Liver (tissue), 3 donors: ENCODE measurements at regions not wholly inside any gene's neighbourhood (a gene's known extent, or its start where the extent isn't known, plus 50 kb on each side); places are given as distances from the start of the nearest gene placed in this dataset.

Experiments used
- CTCF ChIP-seq: fragments of 150-350 bp; IDR thresholded peaks from 2 replicates; pipeline ENCODE4 v1.5.1; 2017; ENCODE audit warnings: improper control_type of control experiment, low read depth, low read length; ENCODE audit not compliant: missing input control
- EGR1 ChIP-seq, 2 donors: IDR thresholded peaks; 2 replicates each; pipeline ENCODE4 v1.6.1; 2016 to 2018; ENCODE audit warnings: antibody characterized with exemption in 2 of 2, low read depth in 2 of 2
- GABPA ChIP-seq, 2 donors: IDR thresholded peaks in 1 of 2; conservative IDR thresholded peaks in 1 of 2; 2 replicates each; pipeline ENCODE4 v1.6.1; 2016; ENCODE audit warnings: antibody characterized with exemption in 2 of 2, mild to moderate bottlenecking in 1 of 2, moderate library complexity in 1 of 2
- HNF4G ChIP-seq: IDR thresholded peaks from 2 replicates; pipeline ENCODE4 v1.6.1; 2016; ENCODE audit warnings: antibody characterized with exemption
- JUND ChIP-seq, 2 donors: IDR thresholded peaks; 2 replicates each; pipeline ENCODE4 v1.6.1; 2016; ENCODE audit warnings: antibody characterized with exemption in 2 of 2
- MAX ChIP-seq: IDR thresholded peaks from 2 replicates; pipeline ENCODE4 v1.6.1; 2016; ENCODE audit warnings: antibody characterized with exemption
- RAD21 ChIP-seq, 2 donors: IDR thresholded peaks; 2 replicates each; pipeline ENCODE4 v1.6.1; 2016; ENCODE audit warnings: antibody characterized with exemption in 2 of 2, mild to moderate bottlenecking in 2 of 2
- REST ChIP-seq: IDR thresholded peaks from 2 replicates; pipeline ENCODE4 v1.6.1; 2016; ENCODE audit warnings: antibody characterized with exemption, mild to moderate bottlenecking
- SP1 ChIP-seq: IDR thresholded peaks from 2 replicates; pipeline ENCODE4 v1.6.1; 2018; ENCODE audit warnings: antibody characterized with exemption, mild to moderate bottlenecking
- TAF1 ChIP-seq: conservative IDR thresholded peaks from 2 replicates; pipeline ENCODE4 v1.6.1; 2016; ENCODE audit warnings: antibody characterized with exemption, mild to moderate bottlenecking
- YY1 ChIP-seq: IDR thresholded peaks from 2 replicates; pipeline ENCODE4 v1.6.1; 2016; ENCODE audit warnings: antibody characterized with exemption, mild to moderate bottlenecking
- ZBTB33 ChIP-seq: IDR thresholded peaks from 2 replicates; pipeline ENCODE4 v1.6.1; 2016; ENCODE audit warnings: antibody characterized with exemption
- donor health status: healthy.
- donor health status: healthy.

- TF ChIP-seq CTCF (no peak), YY1 (no peak), JUND (IDR thresholded peaks at IDR 0.05) (no peak), GABPA (IDR thresholded peaks at IDR 0.05 in 1 of 2, conservative IDR thresholded peaks at IDR 0.05 in 1 of 2) (no peak), MAX (no peak), ZBTB33 (no peak), EGR1 (IDR thresholded peaks at IDR 0.05; ENCODE audit: low read depth in 2 of 2) (no peak), RAD21 (IDR thresholded peaks at IDR 0.05) (no peak), REST (no peak), SP1 (no peak), HNF4G (no peak), TAF1 (no peak)
Observed at GRCh38 chr6:169339025-169339424, 85.4 kb upstream of the THBS2 start.
